IgD-negative memory B cell (primary cell): ENCODE measurements at regions not wholly inside any gene's neighbourhood (a gene's known extent, or its start where the extent isn't known, plus 50 kb on each side); places are given as distances from the start of the nearest gene placed in this dataset.

Experiments
- H3K27ac Mint-ChIP-seq, 3 donors: one replicate each; pipeline ENCODE4 v1.8.0; 2020 to 2022; ENCODE audit warnings: mild to moderate bottlenecking in 3 of 3, mixed read lengths in 3 of 3, moderate library complexity in 1 of 3
- H3K27me3 Mint-ChIP-seq: one replicate; pipeline ENCODE4 v1.8.0; 2021; ENCODE audit warnings: mixed read lengths
- H3K36me3 Mint-ChIP-seq: one replicate; pipeline ENCODE4 v1.8.0; 2020; ENCODE audit warnings: mild to moderate bottlenecking, mixed read lengths
- H3K4me1 Mint-ChIP-seq, 3 donors: one replicate each; pipeline ENCODE4 v1.8.0; 2020 to 2022; ENCODE audit warnings: mixed read lengths in 3 of 3, mild to moderate bottlenecking in 1 of 3
- H3K4me3 Mint-ChIP-seq, 4 donors: one replicate each; pipeline ENCODE4 v1.8.0; 2020 to 2022; ENCODE audit warnings: mild to moderate bottlenecking in 4 of 4, mixed read lengths in 4 of 4, moderate library complexity in 3 of 4
- H3K9me3 Mint-ChIP-seq, 3 donors: one replicate each; pipeline ENCODE4 v1.8.0; 2020 to 2021; ENCODE audit warnings: mixed read lengths in 3 of 3, mild to moderate bottlenecking in 1 of 3

DNA sequence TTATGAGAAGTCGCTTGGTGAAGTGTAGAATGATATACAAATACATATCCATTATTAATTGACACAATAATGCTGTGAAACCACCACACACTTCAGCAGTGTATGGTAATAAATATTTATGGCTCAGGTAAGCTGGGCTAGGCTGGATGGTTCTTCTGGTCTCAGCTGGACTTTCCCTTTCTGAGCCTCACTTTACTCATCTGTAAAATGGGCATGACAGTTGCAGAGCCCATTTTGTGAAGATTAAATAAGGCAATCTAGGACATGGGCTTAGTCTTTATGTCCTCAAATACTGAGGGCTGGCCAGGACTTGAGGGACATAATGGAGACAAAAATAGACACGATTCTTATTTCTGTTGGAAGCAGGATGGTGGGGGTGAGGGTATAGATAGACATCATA lies 196.1 kb downstream of the MIAT start:
- Mint-ChIP-seq H3K9me3 (peaks cover 0 to 4% (median 0%) of the 10 kb centered on the region in 3 donors), H3K4me3 (no peak overlapping the region), H3K27ac (no peak overlapping the region), H3K4me1 (no peaks in the 10 kb centered on the region), H3K36me3 (no peaks in the 10 kb centered on the region), H3K27me3 (peaks cover 4% of the 10 kb centered on the region)

DNA sequence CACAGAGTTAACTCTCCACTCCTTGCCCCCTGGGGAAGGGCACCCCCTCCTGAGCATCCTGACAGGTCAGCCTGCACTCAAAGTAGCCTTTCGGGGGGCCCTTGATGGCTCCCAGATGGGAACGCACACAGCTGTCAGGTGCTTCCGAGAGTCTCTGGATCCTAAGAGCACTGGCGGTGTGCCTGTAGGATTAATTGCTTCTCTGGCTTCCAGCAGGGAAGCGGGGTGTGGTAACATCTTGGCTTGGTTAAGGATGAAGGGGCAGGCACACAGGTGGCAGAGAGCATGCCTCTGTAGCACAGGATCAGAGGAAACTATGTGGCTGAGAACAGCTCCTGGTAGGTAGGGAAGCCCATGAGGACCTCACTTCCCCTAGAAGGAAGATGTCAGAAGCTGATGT lies 199.8 kb downstream of the MIAT start:
- H3K9me3 Mint-ChIP-seq: peaks cover 0 to 8% (median 4%) of the 10 kb centered on the region in 3 donors
- no peaks in the 10 kb centered on the region for H3K27me3 Mint-ChIP-seq
- no peak overlapping the region for H3K4me3 Mint-ChIP-seq
- no peaks in the 10 kb centered on the region for H3K4me1 Mint-ChIP-seq
- H3K36me3 Mint-ChIP-seq: no peaks in the 10 kb centered on the region
- H3K27ac Mint-ChIP-seq: no peak overlapping the region

DNA sequence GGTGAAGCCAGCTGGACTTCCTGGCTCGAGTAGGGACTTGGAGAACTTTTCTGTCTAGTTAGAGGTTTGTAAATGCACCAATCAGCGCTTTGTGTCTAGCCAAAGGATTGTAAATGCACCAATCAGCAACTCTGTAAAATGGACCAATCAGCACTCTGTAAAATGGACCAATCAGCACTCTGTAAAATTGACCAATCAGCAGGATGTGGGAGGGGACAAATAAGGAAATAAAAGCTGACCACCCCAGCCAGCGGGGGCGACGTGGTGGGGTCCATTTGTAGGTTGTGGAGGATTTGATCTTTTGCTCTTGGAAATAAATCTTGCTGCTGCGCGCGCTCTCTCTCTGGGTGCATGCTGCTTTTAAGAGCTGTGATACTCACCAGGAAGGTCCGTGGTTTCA lies 202.9 kb downstream of the MIAT start:
- no peak overlapping the region for H3K27ac Mint-ChIP-seq
- H3K4me1 Mint-ChIP-seq: no peaks in the 10 kb centered on the region
- no peaks in the 10 kb centered on the region for H3K27me3 Mint-ChIP-seq
- peaks cover 0 to 4% (median 4%) of the 10 kb centered on the region in 3 donors for H3K9me3 Mint-ChIP-seq
- peaks cover 4% of the 10 kb centered on the region for H3K36me3 Mint-ChIP-seq
- no peak overlapping the region for H3K4me3 Mint-ChIP-seq

DNA sequence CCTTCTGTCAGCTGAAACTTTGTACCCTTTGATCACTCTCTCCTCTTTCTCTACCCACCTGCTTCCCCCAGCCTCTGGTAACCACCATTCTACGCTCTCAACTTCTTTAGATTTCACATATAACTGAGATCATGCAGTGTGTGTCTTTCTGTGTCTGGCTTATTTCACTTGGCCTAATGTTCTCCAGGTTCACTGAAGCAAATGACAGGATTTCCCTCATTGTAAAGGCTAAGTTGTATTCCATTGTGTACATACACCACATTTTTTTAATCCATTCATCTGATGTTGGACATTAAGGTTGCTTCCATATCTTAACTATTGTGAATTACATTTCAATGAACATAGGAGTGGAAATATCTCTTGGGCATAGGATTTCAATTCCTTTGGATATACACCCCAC lies 207.6 kb downstream of the MIAT start:
- H3K27ac Mint-ChIP-seq: no peak overlapping the region
- H3K9me3 Mint-ChIP-seq: peaks cover 3 to 11% (median 4%) of the 10 kb centered on the region in 3 donors
- H3K36me3 Mint-ChIP-seq: peaks cover 19% of the 10 kb centered on the region

DNA sequence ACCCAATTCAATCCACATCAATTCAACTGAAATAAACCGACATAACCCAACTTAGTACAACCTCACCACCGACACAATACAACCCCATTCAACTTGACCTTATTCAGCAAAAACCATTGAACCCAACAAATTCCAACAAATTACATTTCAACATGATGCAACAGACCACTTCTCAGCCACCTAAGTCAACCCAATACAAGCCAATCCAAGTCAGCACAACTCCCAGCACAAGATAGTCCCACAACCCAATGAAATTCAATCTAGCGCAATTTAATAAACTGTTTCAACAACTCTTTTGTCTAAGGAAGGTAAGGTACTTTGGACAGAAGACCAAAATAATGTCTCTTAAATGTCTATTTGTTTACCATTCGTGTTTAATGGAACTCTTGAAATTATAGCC lies 226.0 kb downstream of the MIAT start:
- Mint-ChIP-seq H3K9me3 (no peaks in the 10 kb centered on the region), H3K4me1 (no peaks in the 10 kb centered on the region), H3K4me3 (no peak overlapping the region), H3K27ac (peak overlapping the region in 1 of 3 donors; percentile 1), H3K36me3 (peaks cover 10% of the 10 kb centered on the region), H3K27me3 (no peaks in the 10 kb centered on the region)

More for the DNA sequence above, 207.6 kb downstream of the MIAT start:
- Mint-ChIP-seq H3K27me3 (no peaks in the 10 kb centered on the region), H3K4me3 (no peak overlapping the region), H3K4me1 (no peaks in the 10 kb centered on the region)

DNA sequence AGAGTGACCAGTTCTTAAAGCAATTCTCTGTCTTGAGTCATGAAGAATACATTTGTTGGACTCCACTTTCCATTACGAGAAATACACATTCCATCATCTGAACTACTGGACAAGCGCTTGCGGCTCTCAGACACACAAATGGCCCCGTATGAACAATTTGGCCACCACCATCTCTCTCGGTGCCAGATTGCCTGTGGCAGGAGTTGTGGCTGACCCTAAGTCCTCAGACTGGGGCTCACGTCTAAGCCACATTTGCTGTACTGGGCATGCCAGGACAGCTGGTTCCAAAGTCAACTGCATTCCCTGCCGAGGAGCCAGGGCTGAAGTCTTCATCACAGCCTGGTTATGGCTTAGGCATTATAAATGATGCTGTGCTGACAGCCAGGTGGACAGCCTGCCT lies 227.5 kb downstream of the MIAT start:
- no peaks in the 10 kb centered on the region for H3K9me3 Mint-ChIP-seq
- H3K4me1 Mint-ChIP-seq: no peaks in the 10 kb centered on the region
- H3K27me3 Mint-ChIP-seq: no peaks in the 10 kb centered on the region
- no peak overlapping the region for H3K4me3 Mint-ChIP-seq
- no peak overlapping the region for H3K27ac Mint-ChIP-seq
- H3K36me3 Mint-ChIP-seq: peaks cover 10% of the 10 kb centered on the region

DNA sequence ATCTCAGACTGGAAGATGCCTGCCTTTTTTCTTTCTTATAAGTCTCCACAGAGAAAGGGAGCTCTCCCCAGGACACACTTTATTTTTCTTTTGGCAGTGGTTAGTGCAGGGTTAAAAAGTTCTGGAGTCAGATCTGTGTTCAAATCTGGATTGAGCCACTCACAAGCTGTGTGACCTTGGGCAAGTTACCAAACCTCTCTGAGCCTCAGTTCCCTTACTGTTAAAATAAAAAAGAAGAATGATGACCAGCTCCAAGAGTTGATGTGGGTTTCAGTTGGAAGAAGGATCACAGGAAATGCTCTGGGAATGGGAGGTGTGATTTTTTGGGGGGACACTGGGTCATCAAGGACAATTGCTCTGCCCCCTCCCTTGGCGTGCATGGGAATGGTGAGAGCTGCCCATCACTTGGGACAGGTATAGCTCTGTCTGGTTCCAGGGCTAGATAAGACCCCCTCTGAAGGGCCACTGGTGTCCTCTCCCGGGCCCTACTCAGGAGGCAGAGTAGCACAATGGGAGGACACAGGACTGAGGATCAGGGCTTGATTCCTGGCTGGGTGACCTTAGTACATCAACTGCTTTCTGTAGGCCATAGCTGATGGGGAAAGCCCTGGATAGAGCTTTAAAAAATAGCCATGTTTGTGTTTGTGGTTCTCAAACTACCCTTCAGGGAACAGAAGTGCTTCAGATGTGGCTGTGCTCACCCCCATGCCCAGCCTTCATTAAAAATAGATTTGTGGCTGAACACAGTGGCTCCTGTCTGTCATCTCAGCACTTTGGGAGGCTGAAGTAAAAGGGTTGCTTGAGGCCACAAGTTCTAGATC lies 228.3 kb downstream of the MIAT start:
- Mint-ChIP-seq H3K4me1 (no peaks in the 10 kb centered on the region), H3K36me3 (peaks cover 9% of the 10 kb centered on the region), H3K9me3 (no peaks in the 10 kb centered on the region), H3K4me3 (no peak overlapping the region), H3K27ac (no peak overlapping the region), H3K27me3 (no peaks in the 10 kb centered on the region)

DNA sequence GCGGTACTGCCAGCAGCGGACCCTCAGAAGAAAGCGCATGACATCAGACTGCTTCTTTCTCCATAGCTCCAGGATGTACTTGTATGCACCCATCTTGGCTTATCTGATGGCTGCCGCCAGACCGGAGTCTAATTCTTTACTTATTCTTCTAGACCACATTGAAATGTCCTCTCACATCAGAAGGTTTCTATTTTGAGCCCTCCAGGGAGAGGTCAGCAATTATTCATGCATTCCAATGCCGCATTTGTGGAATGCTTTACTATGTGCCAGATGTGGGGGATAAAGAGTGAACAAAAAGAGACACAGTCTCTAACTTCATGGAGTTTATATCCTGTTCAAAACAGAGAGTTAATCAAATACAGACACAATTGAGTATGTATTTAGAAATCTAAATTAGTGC lies 230.1 kb downstream of the MIAT start:
- no peaks in the 10 kb centered on the region for H3K36me3 Mint-ChIP-seq
- H3K4me1 Mint-ChIP-seq: no peaks in the 10 kb centered on the region
- H3K27me3 Mint-ChIP-seq: no peaks in the 10 kb centered on the region
- no peak overlapping the region for H3K27ac Mint-ChIP-seq
- no peaks in the 10 kb centered on the region for H3K9me3 Mint-ChIP-seq
- H3K4me3 Mint-ChIP-seq: no peak overlapping the region

DNA sequence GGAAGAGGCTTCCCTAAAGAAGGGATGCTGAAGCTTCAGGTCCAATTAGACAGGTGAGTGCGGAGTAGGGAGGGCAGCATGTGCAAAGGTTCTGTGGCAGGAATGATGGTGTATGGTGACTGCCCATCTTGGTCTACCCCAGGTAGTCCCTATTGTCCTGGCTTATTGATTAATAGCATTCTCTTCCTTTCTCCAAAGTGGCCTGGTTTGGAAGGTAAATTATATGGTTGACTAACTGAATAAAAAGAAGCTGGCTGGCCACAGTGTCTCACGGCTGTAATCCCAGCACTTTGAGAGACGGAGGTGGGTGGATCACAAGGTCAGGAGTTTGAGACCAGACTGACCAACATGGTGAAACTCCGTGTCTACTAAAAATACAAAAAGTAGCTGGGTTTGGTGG lies 230.5 kb downstream of the MIAT start:
- no peaks in the 10 kb centered on the region for H3K9me3 Mint-ChIP-seq
- no peak overlapping the region for H3K4me3 Mint-ChIP-seq
- H3K27me3 Mint-ChIP-seq: no peaks in the 10 kb centered on the region
- no peaks in the 10 kb centered on the region for H3K36me3 Mint-ChIP-seq
- no peaks in the 10 kb centered on the region for H3K4me1 Mint-ChIP-seq
- no peak overlapping the region for H3K27ac Mint-ChIP-seq

DNA sequence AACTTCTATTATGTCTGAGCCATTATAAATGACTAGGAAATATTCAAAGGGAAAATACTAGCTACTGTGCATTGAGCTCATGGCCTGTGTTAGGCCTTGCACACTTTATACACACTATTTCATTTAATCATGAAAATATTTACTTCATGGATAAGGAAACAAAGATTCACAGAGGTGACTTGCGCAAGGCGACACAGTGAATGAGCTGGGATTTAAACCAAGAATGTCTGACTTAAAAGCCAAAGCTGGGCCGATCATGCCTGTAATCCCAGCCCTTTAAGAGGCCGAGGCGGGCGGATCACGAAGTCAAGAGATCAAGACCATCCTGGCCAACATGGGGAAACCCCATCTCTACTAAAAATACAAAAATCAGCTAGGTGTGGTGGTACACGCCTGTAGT lies 231.5 kb downstream of the MIAT start:
- Mint-ChIP-seq H3K9me3 (no peaks in the 10 kb centered on the region), H3K27me3 (peaks cover 4% of the 10 kb centered on the region), H3K4me1 (no peaks in the 10 kb centered on the region), H3K36me3 (no peaks in the 10 kb centered on the region), H3K4me3 (no peak overlapping the region), H3K27ac (peak overlapping the region in 1 of 3 donors; percentile 39)

DNA sequence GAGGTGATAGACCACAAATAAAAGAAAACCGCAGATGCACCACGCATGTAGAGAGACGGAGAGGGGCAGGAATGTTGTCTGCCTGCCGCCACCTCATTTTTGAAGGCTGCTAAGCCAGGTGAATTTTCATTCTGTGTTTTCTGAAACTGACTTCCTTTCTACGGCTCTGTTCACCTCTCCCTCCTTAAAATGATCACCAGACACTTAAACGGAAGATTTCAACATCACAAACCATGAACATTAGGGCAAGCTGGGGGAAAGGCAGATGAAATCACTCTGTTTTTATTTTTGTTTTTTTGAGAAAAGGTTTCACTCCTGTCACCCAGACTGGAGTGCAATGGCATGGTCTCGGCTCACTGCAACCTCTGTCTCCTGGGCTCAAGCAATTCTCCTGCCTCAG lies 232.4 kb downstream of the MIAT start:
- Mint-ChIP-seq H3K4me3 (no peak overlapping the region), H3K4me1 (no peaks in the 10 kb centered on the region), H3K27me3 (peaks cover 7% of the 10 kb centered on the region), H3K27ac (no peak overlapping the region), H3K9me3 (no peaks in the 10 kb centered on the region), H3K36me3 (no peaks in the 10 kb centered on the region)

DNA sequence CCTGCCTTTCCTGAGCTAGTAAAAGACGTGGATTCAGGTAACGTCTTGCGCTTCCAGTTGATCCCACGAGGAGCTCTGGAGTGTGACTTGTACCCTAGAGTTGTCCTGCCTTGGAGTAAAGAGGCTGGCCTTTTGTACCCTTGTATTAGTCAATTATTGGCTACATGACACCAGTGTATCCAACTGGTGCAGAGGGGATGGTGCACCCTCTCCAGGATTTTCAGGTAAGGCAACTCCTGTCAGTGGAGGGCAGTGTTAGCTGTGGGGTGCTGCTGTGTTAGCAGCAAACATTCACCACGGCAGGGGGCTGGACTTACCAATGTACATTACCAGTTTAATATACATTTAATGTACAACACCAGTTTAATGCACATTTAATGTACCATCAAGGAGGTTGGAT lies 233.5 kb downstream of the MIAT start:
- no peaks in the 10 kb centered on the region for H3K4me1 Mint-ChIP-seq
- H3K27me3 Mint-ChIP-seq: peaks cover 7% of the 10 kb centered on the region
- no peak overlapping the region for H3K27ac Mint-ChIP-seq
- H3K36me3 Mint-ChIP-seq: no peaks in the 10 kb centered on the region
- no peaks in the 10 kb centered on the region for H3K9me3 Mint-ChIP-seq
- H3K4me3 Mint-ChIP-seq: no peak overlapping the region

DNA sequence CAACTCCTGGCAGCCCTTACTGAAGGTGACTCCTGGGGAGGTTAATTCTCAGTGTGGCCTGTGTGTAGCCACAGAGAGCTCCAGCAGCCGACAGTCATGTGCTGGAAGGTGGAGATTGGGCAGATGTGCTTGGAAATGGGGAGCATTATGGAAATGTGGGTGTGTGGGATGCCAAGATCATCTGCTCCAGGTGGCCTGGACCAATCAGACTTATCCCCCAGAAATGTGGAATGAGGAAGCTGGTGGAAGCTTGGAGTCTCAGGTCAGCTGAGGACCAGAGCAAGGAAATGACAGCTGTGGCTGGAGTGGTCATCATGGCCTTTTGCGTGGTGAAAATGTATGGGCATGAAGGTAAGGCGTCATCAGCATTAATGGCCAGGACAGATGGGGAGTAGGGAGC lies 234.0 kb downstream of the MIAT start:
- H3K4me1 Mint-ChIP-seq: no peaks in the 10 kb centered on the region
- no peak overlapping the region for H3K4me3 Mint-ChIP-seq
- H3K27me3 Mint-ChIP-seq: peaks cover 8% of the 10 kb centered on the region
- H3K27ac Mint-ChIP-seq: no peak overlapping the region
- H3K9me3 Mint-ChIP-seq: no peaks in the 10 kb centered on the region
- H3K36me3 Mint-ChIP-seq: no peaks in the 10 kb centered on the region

DNA sequence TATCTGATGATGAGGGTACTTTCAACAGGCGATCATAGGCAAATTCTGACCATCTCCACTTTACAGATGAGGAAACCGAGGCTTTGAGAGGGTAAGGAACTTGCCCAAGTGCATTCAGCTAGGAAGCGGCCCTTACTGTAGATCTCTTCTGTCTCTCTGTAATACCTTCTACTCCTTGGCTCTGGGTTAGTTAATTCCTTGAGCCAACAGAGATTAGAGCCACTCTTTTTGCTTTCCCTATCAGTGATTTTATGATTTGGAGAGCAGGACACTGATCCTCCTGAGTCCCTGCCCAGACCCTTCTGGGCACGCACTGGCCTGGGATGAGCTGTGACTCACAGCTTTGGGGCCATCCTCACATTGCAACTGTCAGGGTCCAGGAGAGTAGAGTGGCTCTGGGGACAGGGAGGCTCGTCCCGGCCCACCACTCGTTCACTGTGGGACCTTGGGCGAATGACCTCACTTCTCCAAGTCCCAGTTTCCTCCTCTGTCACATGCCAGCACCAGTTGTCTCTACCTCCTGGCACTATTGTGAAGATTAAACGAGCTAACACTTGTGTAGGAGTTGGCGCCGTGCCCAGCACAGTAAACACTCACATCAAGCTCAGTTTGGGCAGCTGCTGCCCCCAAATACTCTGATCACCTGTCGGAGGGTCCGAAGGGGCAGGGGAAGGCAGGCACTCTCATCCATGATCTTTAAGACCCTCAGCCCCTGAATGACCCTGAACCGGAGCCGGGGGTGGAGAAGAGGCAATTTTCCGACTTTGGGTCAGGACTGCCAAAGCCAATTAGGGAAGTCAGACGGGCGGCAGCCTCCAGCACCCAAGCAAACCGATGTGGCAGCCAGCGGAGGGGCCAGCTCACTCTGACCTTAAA lies 235.0 kb downstream of the MIAT start:
- H3K9me3 Mint-ChIP-seq: peaks cover 0 to 1% (median 0%) of the 10 kb centered on the region in 3 donors
- peaks cover 11% of the 10 kb centered on the region for H3K27me3 Mint-ChIP-seq
- H3K36me3 Mint-ChIP-seq: no peaks in the 10 kb centered on the region

DNA sequence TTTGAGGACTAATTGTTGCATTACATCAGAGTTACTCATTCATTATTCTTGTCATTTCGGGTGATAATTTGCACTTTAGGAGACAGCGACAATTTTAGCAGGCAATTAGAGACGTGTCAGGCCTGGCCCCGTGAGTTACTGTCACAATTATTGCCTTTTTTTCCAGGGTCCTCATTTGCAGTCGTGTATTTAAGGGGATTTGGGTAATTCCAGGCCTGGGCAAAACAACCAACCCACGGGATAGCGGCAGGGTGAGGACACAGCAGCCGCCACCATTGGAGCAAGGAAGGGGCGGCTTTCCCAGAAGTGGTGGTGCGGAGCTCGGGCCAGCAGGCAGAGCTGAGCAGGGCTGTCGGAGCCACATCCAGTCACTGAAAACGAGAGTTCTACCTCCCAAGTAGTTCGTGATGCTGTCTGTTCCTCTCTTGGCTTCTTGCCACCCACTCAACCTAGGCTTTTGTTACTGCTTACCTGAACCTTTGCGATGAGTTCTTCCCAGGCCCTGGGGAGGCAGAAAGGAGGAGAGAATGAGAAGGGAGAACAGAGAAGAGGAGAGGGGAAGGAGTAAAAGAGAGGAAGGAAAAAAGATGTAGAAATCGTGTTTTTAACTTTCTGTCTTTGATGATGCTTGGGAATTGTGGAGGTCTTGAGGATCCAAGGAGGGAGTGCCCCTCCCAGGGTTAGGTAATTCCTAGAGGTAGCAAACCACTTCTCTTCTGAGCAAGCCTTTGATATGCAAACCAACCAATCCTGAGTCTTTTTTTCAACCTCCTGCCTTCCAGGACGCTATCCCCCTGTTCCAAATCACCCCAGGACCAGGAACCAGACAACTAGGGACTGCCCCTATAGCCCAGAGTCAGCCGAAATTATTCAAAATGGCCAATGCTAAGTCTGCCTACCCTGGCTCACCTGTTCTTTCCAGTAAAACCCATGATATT lies 236.1 kb downstream of the MIAT start:
- H3K36me3 Mint-ChIP-seq: no peaks in the 10 kb centered on the region
- H3K27me3 Mint-ChIP-seq: peaks cover 18% of the 10 kb centered on the region
- H3K4me1 Mint-ChIP-seq: peaks cover 0 to 4% (median 3%) of the 10 kb centered on the region in 3 donors
- peaks cover 0 to 1% (median 0%) of the 10 kb centered on the region in 3 donors for H3K9me3 Mint-ChIP-seq
- H3K4me3 Mint-ChIP-seq: peak overlapping the region in 1 of 4 donors; percentile 77
- no peak overlapping the region for H3K27ac Mint-ChIP-seq

More for the DNA sequence above, 235.0 kb downstream of the MIAT start:
- Mint-ChIP-seq H3K4me3 (no peak overlapping the region), H3K4me1 (no peaks in the 10 kb centered on the region), H3K27ac (no peak overlapping the region)
